B cell (primary cell): ENCODE measurements at regions not wholly inside any gene's neighbourhood (a gene's known extent, or its start where the extent isn't known, plus 50 kb on each side); places are given as distances from the start of the nearest gene placed in this dataset.

Source experiments
- ATAC-seq: fragments of 200-7000 bp; cut with Tn5 transposase; one replicate; pipeline ENCODE4 v1.10.0; 2021; ENCODE audit warnings: low read depth, mild to moderate bottlenecking, moderate number of reproducible peaks, moderate library complexity
- CTCF ChIA-PET: fragments of 350-600 bp; sonication (Branson Sonifier 250); formaldehyde crosslinking; loops from one replicate; lab custom pipeline; 2021; ENCODE audit warnings: antibody characterized with exemption, inconsistent platforms; lab: Charles Lee
- POLR2A ChIA-PET: fragments of 350-600 bp; sonication (Branson Sonifier 250); formaldehyde crosslinking; loops from one replicate; lab custom pipeline; 2021; ENCODE audit warnings: antibody characterized with exemption; lab: Charles Lee
- DNase-seq: peaks from one replicate; pipeline ENCODE4 v3.0.0; 2013
- H2AFZ ChIP-seq: 2 replicates; pipeline ENCODE4 v1.6.1; 2012; ENCODE audit warnings: mild to moderate bottlenecking, low read depth, low read length; ENCODE audit not compliant: insufficient read depth, poor library complexity, severe bottlenecking
- H3K27ac ChIP-seq, 2 donors: 1 replicate in 1 of 2; 2 replicates in 1 of 2; pipeline ENCODE4 v1.5.1; 2012 to 2013; ENCODE audit warnings: low read length in 2 of 2, mild to moderate bottlenecking in 2 of 2, moderate library complexity in 1 of 2
- H3K27me3 ChIP-seq, 4 experiments: fragments of 200-600 bp in 1 of 4; sonication (generic) in 1 of 4; replicated peaks in 1 of 4; 1 replicate in 2 of 4; 2 replicates in 2 of 4; pipeline versions ENCODE4 v1.6.1 to v1.7.0; 2013 to 2016; ENCODE audit warnings: low read length in 3 of 4, mild to moderate bottlenecking in 2 of 4, mixed read lengths in 1 of 4, moderate library complexity in 1 of 4; ENCODE audit not compliant: insufficient read depth in 4 of 4, control insufficient read depth in 3 of 4; ENCODE audit errors: control extremely low read depth in 1 of 4
- H3K36me3 ChIP-seq, 2 experiments: replicated peaks in 1 of 2; 1 replicate in 1 of 2; 2 replicates in 1 of 2; pipeline versions ENCODE4 v1.6.1 to v1.7.1; 2013; ENCODE audit warnings: low read length in 1 of 2; ENCODE audit not compliant: insufficient read depth in 2 of 2, control insufficient read depth in 1 of 2; ENCODE audit errors: control extremely low read depth in 1 of 2, extremely low read depth in 1 of 2
- H3K4me1 ChIP-seq, 2 donors: fragments of 200-600 bp in 1 of 2; sonication (generic) in 1 of 2; 1 replicate in 1 of 2; 2 replicates in 1 of 2; pipeline versions ENCODE4 v1.5.1 to v1.6.1; 2013 to 2017; ENCODE audit warnings: low read length in 2 of 2; ENCODE audit not compliant: control insufficient read depth in 2 of 2, insufficient read depth in 2 of 2
- H3K4me2 ChIP-seq: replicated peaks from 2 replicates; pipeline ENCODE3; 2012; ENCODE audit warnings: mild to moderate bottlenecking, low read depth, low read length; ENCODE audit not compliant: poor library complexity, severe bottlenecking
- H3K4me3 ChIP-seq, 5 experiments: fragments of 200-600 bp in 1 of 5; sonication (generic) in 1 of 5; 1 replicate in 3 of 5; 2 replicates in 2 of 5; pipeline versions ENCODE4 v1.5.1 to v1.7.0; 2011 to 2016; ENCODE audit warnings: low read length in 4 of 5, mild to moderate bottlenecking in 4 of 5, low read depth in 2 of 5, control low read depth in 1 of 5, moderate library complexity in 1 of 5; ENCODE audit not compliant: insufficient read depth in 1 of 5; ENCODE audit errors: control extremely low read depth in 1 of 5, extremely low read depth in 1 of 5
- H3K79me2 ChIP-seq: fragments of 200-600 bp; sonication (generic); one replicate; pipeline ENCODE4 v1.6.0; 2016; ENCODE audit warnings: low read length; ENCODE audit not compliant: control insufficient read depth, insufficient read depth
- H3K9ac ChIP-seq: fragments of 200-600 bp; sonication (generic); 2 replicates; pipeline ENCODE4 v1.6.1; 2017; ENCODE audit warnings: mild to moderate bottlenecking, low read length, moderate library complexity
- H3K9me3 ChIP-seq, 3 donors: one replicate each; pipeline versions ENCODE4 v1.6.1 to v1.7.1; 2013; ENCODE audit warnings: low read length in 2 of 3; ENCODE audit not compliant: control insufficient read depth in 2 of 3, insufficient read depth in 1 of 3; ENCODE audit errors: control extremely low read depth in 1 of 3
- H4K20me1 ChIP-seq: 2 replicates; pipeline ENCODE4 v1.6.0; 2012; ENCODE audit warnings: mild to moderate bottlenecking, low read length; ENCODE audit not compliant: insufficient read depth, control insufficient read depth, poor library complexity, severe bottlenecking
- H3K27ac Mint-ChIP-seq: one replicate; pipeline ENCODE4 v1.8.0; 2021; ENCODE audit warnings: mixed read lengths
- H3K27me3 Mint-ChIP-seq: one replicate; pipeline ENCODE4 v1.8.0; 2021; ENCODE audit warnings: mixed read lengths
- H3K4me1 Mint-ChIP-seq: one replicate; pipeline ENCODE4 v1.8.0; 2021; ENCODE audit warnings: mixed read lengths
- H3K4me3 Mint-ChIP-seq: one replicate; pipeline ENCODE4 v1.8.0; 2021; ENCODE audit warnings: mixed read lengths
- H3K9me3 Mint-ChIP-seq: one replicate; pipeline ENCODE4 v1.8.0; 2022; ENCODE audit warnings: mixed read lengths; ENCODE audit not compliant: insufficient read depth
- CTCF ChIP-seq: fragments of 200-600 bp; IDR thresholded peaks from one replicate; pipeline ENCODE4 v1.8.0; 2022; ENCODE audit warnings: antibody characterized with exemption, mild to moderate bottlenecking
- EZH2 ChIP-seq: IDR thresholded peaks from 2 replicates; pipeline ENCODE4 v1.6.1; 2012; ENCODE audit warnings: borderline replicate concordance, low read depth, mild to moderate bottlenecking, moderate library complexity, low read length; ENCODE audit not compliant: insufficient read depth, poor library complexity, severe bottlenecking
- WGBS: methylation state at CpG from one replicate; pipeline ENCODE4 v1.1.5; 2013; ENCODE audit warnings: missing lambda C conversion rate; ENCODE audit not compliant: insufficient coverage; 5-methylcytosine and 5-hydroxymethylcytosine counted together
- intact Hi-C: fragments of 100-400 bp; cut with micrococcal nuclease; formaldehyde crosslinking; loops from one replicate; pipeline ENCODE4 v1.10.0; 2022

GRCh38 chr16:86810062-86810461, 231.7 kb downstream of the FOXL1 start:
- Histone ChIP-seq H3K9me3 (no peaks in the 10 kb centered on the region), H3K9ac (no peak overlapping the region), H3K27ac (no peak overlapping the region), H3K4me1 (no peaks in the 10 kb centered on the region), H3K4me3 (no peak overlapping the region), H2AFZ (no peak overlapping the region), H3K27me3 (no peaks in the 10 kb centered on the region), H3K36me3 (no peaks in the 10 kb centered on the region), H4K20me1 (no peaks in the 10 kb centered on the region), H3K4me2 (no peak overlapping the region), H3K79me2 (no peaks in the 10 kb centered on the region)
- no peak overlapping the region for H3K4me3 Mint-ChIP-seq
- WGBS = no CpG with 5 or more reads among the region's 2 CpGs
- TF ChIP-seq EZH2 (no peak), CTCF (no peak)
- H3K4me1 Mint-ChIP-seq = no peaks in the 10 kb centered on the region
- ChIA-PET CTCF (no interaction called here), POLR2A (no interaction called here)
- peaks cover 18% of the 10 kb centered on the region for H3K27me3 Mint-ChIP-seq
- ATAC-seq (no peak), DNase-seq (no peak)
- H3K27ac Mint-ChIP-seq = no peak overlapping the region
- H3K9me3 Mint-ChIP-seq = no peaks in the 10 kb centered on the region
- intact Hi-C loops = no loop called here

GRCh38 chr16:86812363-86812970, 234.1 kb downstream of the FOXL1 start:
- Histone ChIP-seq H4K20me1 (no peaks in the 10 kb centered on the region), H3K36me3 (no peaks in the 10 kb centered on the region), H3K27me3 (no peaks in the 10 kb centered on the region), H3K27ac (no peak overlapping the region), H3K79me2 (no peaks in the 10 kb centered on the region), H2AFZ (no peak overlapping the region), H3K4me2 (no peak overlapping the region), H3K9me3 (no peaks in the 10 kb centered on the region), H3K4me1 (no peaks in the 10 kb centered on the region), H3K9ac (no peak overlapping the region), H3K4me3 (no peak overlapping the region)
- POLR2A ChIA-PET = no interaction called here
- Mint-ChIP-seq H3K27me3 (peaks cover 11% of the 10 kb centered on the region), H3K4me1 (no peaks in the 10 kb centered on the region), H3K4me3 (no peak overlapping the region), H3K9me3 (no peaks in the 10 kb centered on the region), H3K27ac (no peak overlapping the region)
- intact Hi-C loops = no loop called here
- CTCF ChIA-PET = no interaction called here
- DNase-seq (no peak), ATAC-seq (no peak)
- WGBS = 54% methylated on average over 2 of the region's 2 CpGs
- TF ChIP-seq EZH2 (no peak), CTCF (no peak)
